Uterus (tissue), 3 donors: ENCODE measurements at regions not wholly inside any gene's neighbourhood (a gene's known extent, or its start where the extent isn't known, plus 50 kb on each side); places are given as distances from the start of the nearest gene placed in this dataset.

Source experiments
- DNase-seq, 2 donors: peaks; one replicate each; pipeline ENCODE4 v3.0.0-alpha.2; 2019 to 2020
- H3K27ac ChIP-seq, 2 donors: fragments of 200-600 bp; sonication (generic); 1 replicate in 1 of 2; 2 replicates in 1 of 2; pipeline ENCODE4 v1.5.1; 2016 to 2018
- H3K27me3 ChIP-seq, 2 donors: fragments of 200-600 bp; sonication (generic); one replicate each; pipeline ENCODE4 v1.5.1; 2018 to 2019; ENCODE audit warnings: control low read depth in 1 of 2
- H3K36me3 ChIP-seq, 2 donors: fragments of 200-600 bp; sonication (generic); one replicate each; pipeline ENCODE4 v1.5.1; 2019; ENCODE audit warnings: control low read depth in 1 of 2
- H3K4me1 ChIP-seq, 2 donors: fragments of 200-600 bp; sonication (generic); one replicate each; pipeline ENCODE4 v1.5.1; 2018 to 2019; ENCODE audit warnings: control low read depth in 1 of 2
- H3K4me3 ChIP-seq, 2 donors: fragments of 200-600 bp; sonication (generic); 1 replicate in 1 of 2; 2 replicates in 1 of 2; pipeline ENCODE4 v1.5.1; 2018 to 2019; ENCODE audit warnings: mild to moderate bottlenecking in 1 of 2
- H3K9me3 ChIP-seq, 2 donors: fragments of 200-600 bp; sonication (generic); one replicate each; pipeline ENCODE4 v1.5.1; 2019; ENCODE audit warnings: control low read depth in 1 of 2
- CTCF ChIP-seq, 4 experiments: fragments of 200-600 bp in 2 of 4; fragments of 450-650 bp in 2 of 4; sonication (generic) in 2 of 4; IDR thresholded peaks; one replicate each; pipeline ENCODE4 v1.5.1; 2016 to 2019; ENCODE audit warnings: antibody characterized with exemption in 4 of 4, mild to moderate bottlenecking in 2 of 4, moderate library complexity in 1 of 4
- POLR2A ChIP-seq, 2 donors: fragments of 450-650 bp; IDR thresholded peaks; one replicate each; pipeline ENCODE4 v1.6.1; 2016; ENCODE audit warnings: antibody characterized with exemption in 2 of 2, mild to moderate bottlenecking in 1 of 2, moderate library complexity in 1 of 2
- intact Hi-C: fragments of 100-400 bp; cut with DNase I; formaldehyde crosslinking; loops from one replicate; pipeline ENCODE4 v1.15.1; 2023; ENCODE audit warnings: low total_unique reads
- donor health status: DM: yes; HTN: yes; CAD: no.

- DNase-seq = no peak
- Histone ChIP-seq H3K27ac (no peak overlapping the region), H3K9me3 (no peaks in the 10 kb centered on the region), H3K4me3 (no peak overlapping the region), H3K36me3 (no peaks in the 10 kb centered on the region), H3K4me1 (no peaks in the 10 kb centered on the region), H3K27me3 (no peaks in the 10 kb centered on the region)
- TF ChIP-seq POLR2A (IDR thresholded peaks at IDR 0.05) = no peak
- no peak for TF ChIP-seq CTCF (IDR thresholded peaks at IDR 0.05)
- intact Hi-C loops = no loop called here
Measured at GRCh38 chr11:97107604-97108003, 717.8 kb downstream of the JRKL start.

GRCh38 chr11:97109078-97109477, 719.3 kb downstream of the JRKL start:
- intact Hi-C loops = no loop called here
- Histone ChIP-seq H3K4me3 (no peak overlapping the region), H3K4me1 (no peaks in the 10 kb centered on the region), H3K9me3 (no peaks in the 10 kb centered on the region), H3K36me3 (no peaks in the 10 kb centered on the region), H3K27me3 (no peaks in the 10 kb centered on the region), H3K27ac (no peak overlapping the region)
- DNase-seq = no peak
- TF ChIP-seq CTCF (IDR thresholded peaks at IDR 0.05) (no peak), POLR2A (IDR thresholded peaks at IDR 0.05) (no peak)

GRCh38 chr11:97110376-97110775, 720.6 kb downstream of the JRKL start:
- no peaks in the 10 kb centered on the region for H3K4me1 ChIP-seq
- H3K4me3 ChIP-seq = no peak overlapping the region
- no peaks in the 10 kb centered on the region for H3K36me3 ChIP-seq
- intact Hi-C loops = no loop called here
- no peaks in the 10 kb centered on the region for H3K27me3 ChIP-seq
- no peak overlapping the region for H3K27ac ChIP-seq
- TF ChIP-seq POLR2A (IDR thresholded peaks at IDR 0.05) (no peak), CTCF (IDR thresholded peaks at IDR 0.05) (no peak)
- no peaks in the 10 kb centered on the region for H3K9me3 ChIP-seq
- DNase-seq = no peak

GRCh38 chr11:97111559-97111958, 721.7 kb downstream of the JRKL start:
- intact Hi-C loops = no loop called here
- Histone ChIP-seq H3K27ac (no peak overlapping the region), H3K4me3 (no peak overlapping the region), H3K27me3 (no peaks in the 10 kb centered on the region), H3K9me3 (no peaks in the 10 kb centered on the region), H3K4me1 (no peaks in the 10 kb centered on the region), H3K36me3 (no peaks in the 10 kb centered on the region)
- DNase-seq = no peak
- TF ChIP-seq POLR2A (IDR thresholded peaks at IDR 0.05) = no peak
- TF ChIP-seq CTCF (IDR thresholded peaks at IDR 0.05) = no peak

- H3K27ac ChIP-seq = no peak overlapping the region
- intact Hi-C loops = no loop called here
- H3K4me1 ChIP-seq = no peaks in the 10 kb centered on the region
- H3K9me3 ChIP-seq = no peaks in the 10 kb centered on the region
- no peaks in the 10 kb centered on the region for H3K27me3 ChIP-seq
- no peaks in the 10 kb centered on the region for H3K36me3 ChIP-seq
- no peak for TF ChIP-seq CTCF (IDR thresholded peaks at IDR 0.05)
- TF ChIP-seq POLR2A (IDR thresholded peaks at IDR 0.05) = no peak
- DNase-seq = no peak
- no peak overlapping the region for H3K4me3 ChIP-seq
Measured at GRCh38 chr11:97118614-97119200, 728.9 kb downstream of the JRKL start.
